Fibroblast of skin of right quadriceps (primary cell): ENCODE measurements at regions not wholly inside any gene's neighbourhood (a gene's known extent, or its start where the extent isn't known, plus 50 kb on each side); places are given as distances from the start of the nearest gene placed in this dataset.

Experiments used
- DNase-seq: peaks from one replicate; pipeline ENCODE4 v3.0.0-alpha.2; 2013

GRCh38 chr1:36603461-36603860 is 120.7 kb upstream of the CSF3R start:
- DNase-seq, result no peak

GRCh38 chr1:36602184-36602583 is 119.5 kb upstream of the CSF3R start:
- DNase-seq, result no peak

GRCh38 chr1:36599828-36600227 is 117.1 kb upstream of the CSF3R start:
- DNase-seq, result no peak

- no peak for DNase-seq
These were observed 114.8 kb upstream of the CSF3R start for GRCh38 chr1:36597514-36597913.

GRCh38 chr1:36595921-36596320 is 113.2 kb upstream of the CSF3R start:
- DNase-seq, result no peak

GRCh38 chr1:36595349-36595748 is 112.6 kb upstream of the CSF3R start:
- no peak for DNase-seq

GRCh38 chr1:36594023-36594422 is 111.3 kb upstream of the CSF3R start:
- DNase-seq, result no peak

- DNase-seq, result no peak
These were observed 108.6 kb upstream of the CSF3R start for GRCh38 chr1:36591278-36591677.

- no peak for DNase-seq
These were observed 108.1 kb upstream of the CSF3R start for GRCh38 chr1:36590771-36591170.

- DNase-seq, result no peak
These were observed 107.6 kb upstream of the CSF3R start for GRCh38 chr1:36590264-36590663.

- DNase-seq, result no peak
These were observed 106.3 kb upstream of the CSF3R start for GRCh38 chr1:36588972-36589371.

- DNase-seq, result no peak
These were observed 103.1 kb upstream of the CSF3R start for GRCh38 chr1:36585569-36586548.

- DNase-seq, result no peak
These were observed 102.3 kb upstream of the CSF3R start for GRCh38 chr1:36584874-36585453.

GRCh38 chr1:36583980-36584782 is 101.5 kb upstream of the CSF3R start:
- DNase-seq, result no peak

GRCh38 chr1:36583080-36583479 is 100.4 kb upstream of the CSF3R start:
- no peak for DNase-seq

GRCh38 chr1:36582066-36582755 is 99.5 kb upstream of the CSF3R start:
- no peak for DNase-seq

GRCh38 chr1:36580524-36580923 is 97.8 kb upstream of the CSF3R start:
- no peak for DNase-seq

GRCh38 chr1:36579039-36579438 is 96.3 kb upstream of the CSF3R start:
- no peak for DNase-seq

GRCh38 chr1:36576551-36577110 is 93.9 kb upstream of the CSF3R start:
- no peak for DNase-seq

- peak; percentile 40 for DNase-seq
These were observed 93.4 kb upstream of the CSF3R start for GRCh38 chr1:36576118-36576517.

- no peak for DNase-seq
These were observed 90.7 kb upstream of the CSF3R start for GRCh38 chr1:36573445-36573844.

- no peak for DNase-seq
These were observed 90.2 kb upstream of the CSF3R start for GRCh38 chr1:36572906-36573305.
